NCI-H2196 (cell line): ENCODE measurements at regions not wholly inside any gene's neighbourhood (a gene's known extent, or its start where the extent isn't known, plus 50 kb on each side); places are given as distances from the start of the nearest gene placed in this dataset.

Source experiments
- DNase-seq: peaks from one replicate; lab custom pipeline; 2025; ENCODE audit not compliant: unreplicated experiment; lab: John Stamatoyannopoulos, UW

- DNase-seq = no peak
These were observed 332.1 kb downstream of the ASMT start for GRCh38 chrX:1946974-1947373.
